Stimulated activated CD4-positive, alpha-beta T cell treated with anti-CD3 and anti-CD28 coated beads, Interleukin-12 subunit alpha, Interleukin-12 subunit beta, amount 100 ng/mL, for 48 hours (primary cell): ENCODE measurements at regions not wholly inside any gene's neighbourhood (a gene's known extent, or its start where the extent isn't known, plus 50 kb on each side); places are given as distances from the start of the nearest gene placed in this dataset.

ENCODE experiments used
- DNase-seq, 3 donors: peaks; one replicate each; pipeline ENCODE4 v3.0.0-alpha.2; 2020; ENCODE audit warnings: low read depth in 2 of 3, low spot score in 1 of 3

DNA sequence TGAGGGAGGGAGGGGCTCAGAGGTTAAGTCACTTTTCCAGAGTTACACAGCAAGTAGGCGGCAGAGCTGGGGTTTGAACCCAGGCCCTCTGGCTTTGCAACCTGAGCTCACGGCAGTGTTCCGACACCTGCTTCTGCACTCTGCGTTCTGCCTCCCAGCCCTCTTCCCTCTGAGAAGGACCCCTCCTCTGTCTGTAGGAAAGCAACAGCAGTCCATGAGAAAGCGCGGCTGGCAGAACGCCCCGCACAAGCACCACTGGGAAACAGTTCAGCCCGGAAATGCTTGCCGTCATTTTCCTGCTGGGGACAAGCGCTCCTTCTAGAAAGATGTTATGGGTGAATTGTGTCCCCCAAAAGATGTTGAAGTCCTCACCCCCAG lies 241.1 kb downstream of the NPHP4 start:
- no peak for DNase-seq

DNA sequence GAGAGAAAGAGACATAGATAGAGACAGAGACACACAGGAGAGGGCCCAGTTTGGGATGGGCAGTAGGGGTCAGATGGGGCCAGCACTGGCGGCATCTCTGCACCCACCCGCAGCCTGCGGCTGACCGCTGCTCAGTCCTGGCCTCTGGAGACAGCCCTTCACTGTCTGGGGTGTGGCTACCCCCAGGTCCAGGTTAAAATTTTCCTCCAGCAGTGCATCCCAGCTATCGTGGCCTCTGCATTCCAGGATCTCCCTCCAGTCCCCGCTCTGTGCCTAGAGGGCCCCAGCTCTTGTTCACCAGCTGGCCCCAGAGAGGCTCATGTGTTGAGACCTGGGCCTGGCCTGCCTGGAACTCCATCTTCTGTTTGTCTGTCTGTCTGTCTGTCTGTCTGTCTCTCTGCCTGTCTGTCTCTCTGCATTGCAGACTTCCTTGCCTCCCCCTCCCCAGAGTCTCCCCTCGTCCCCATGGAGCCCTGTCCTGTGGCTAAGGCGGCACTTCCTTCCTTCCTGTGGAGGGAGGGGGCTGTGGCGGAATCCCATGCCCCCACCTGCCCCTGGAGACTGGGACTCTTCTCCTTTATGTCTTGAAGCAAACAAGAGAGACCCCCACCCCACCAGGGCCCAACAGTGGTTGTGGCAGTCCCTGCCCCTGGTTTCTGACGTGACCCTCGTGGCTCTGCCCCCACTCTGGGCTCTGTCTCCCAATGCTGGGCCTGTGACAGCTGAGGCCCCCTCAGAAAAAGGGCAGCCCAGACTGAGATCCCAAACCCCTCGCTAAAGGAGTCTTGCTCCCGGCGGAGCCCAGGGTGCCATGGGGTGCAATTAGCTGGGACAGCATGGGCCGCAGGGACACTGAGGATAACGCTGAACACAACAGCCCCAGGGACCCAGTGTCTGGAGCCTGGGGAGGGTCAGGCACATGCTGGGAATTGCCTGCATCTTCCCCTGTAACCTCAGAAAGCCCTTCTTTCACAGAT lies 241.8 kb downstream of the NPHP4 start:
- DNase-seq, result no peak

DNA sequence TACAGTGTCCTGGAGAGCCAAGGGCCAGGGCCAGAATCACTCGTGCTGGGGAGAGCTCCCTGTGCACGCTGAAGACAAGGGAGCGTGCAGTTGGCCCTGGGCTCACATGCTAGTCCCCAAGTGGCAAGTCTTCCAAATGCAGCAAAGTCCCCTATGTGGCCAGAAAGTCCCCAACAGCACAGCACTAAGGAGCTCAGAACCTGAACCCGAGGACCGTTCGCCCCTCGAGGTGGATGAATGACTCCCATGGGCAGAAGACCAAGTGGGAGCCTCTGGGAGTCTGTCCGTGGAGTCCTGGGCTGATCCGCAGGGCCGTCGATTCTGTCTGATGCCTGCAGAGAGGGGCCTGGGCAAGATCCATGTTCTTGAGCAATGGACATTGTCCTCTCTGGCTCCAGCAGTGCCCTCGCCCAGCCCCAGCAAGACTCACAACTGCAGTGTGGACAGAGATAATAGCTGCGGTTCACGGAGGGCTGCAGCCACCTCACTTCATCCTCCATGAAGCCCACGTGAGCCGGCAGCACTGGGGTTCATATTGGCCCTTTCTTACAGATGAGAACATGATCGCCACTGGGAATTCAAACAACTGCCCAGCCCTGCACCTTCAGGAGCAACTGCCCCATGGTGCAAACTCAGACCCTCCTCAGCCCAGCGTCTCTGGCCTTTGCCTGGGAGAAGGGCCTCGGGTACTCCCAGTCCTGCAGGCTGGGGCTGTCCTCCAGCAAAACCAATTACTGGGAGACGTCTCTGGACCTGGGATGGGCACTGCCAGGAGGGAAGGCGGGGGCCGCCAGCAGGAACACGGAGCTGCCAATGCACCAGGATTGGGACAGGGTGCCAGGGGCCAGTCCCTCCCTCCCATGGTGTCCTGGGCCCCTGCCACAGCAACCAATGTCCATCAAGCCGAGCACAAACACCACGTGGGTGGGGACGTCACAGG lies 243.7 kb downstream of the NPHP4 start:
- DNase-seq, result no peak

DNA sequence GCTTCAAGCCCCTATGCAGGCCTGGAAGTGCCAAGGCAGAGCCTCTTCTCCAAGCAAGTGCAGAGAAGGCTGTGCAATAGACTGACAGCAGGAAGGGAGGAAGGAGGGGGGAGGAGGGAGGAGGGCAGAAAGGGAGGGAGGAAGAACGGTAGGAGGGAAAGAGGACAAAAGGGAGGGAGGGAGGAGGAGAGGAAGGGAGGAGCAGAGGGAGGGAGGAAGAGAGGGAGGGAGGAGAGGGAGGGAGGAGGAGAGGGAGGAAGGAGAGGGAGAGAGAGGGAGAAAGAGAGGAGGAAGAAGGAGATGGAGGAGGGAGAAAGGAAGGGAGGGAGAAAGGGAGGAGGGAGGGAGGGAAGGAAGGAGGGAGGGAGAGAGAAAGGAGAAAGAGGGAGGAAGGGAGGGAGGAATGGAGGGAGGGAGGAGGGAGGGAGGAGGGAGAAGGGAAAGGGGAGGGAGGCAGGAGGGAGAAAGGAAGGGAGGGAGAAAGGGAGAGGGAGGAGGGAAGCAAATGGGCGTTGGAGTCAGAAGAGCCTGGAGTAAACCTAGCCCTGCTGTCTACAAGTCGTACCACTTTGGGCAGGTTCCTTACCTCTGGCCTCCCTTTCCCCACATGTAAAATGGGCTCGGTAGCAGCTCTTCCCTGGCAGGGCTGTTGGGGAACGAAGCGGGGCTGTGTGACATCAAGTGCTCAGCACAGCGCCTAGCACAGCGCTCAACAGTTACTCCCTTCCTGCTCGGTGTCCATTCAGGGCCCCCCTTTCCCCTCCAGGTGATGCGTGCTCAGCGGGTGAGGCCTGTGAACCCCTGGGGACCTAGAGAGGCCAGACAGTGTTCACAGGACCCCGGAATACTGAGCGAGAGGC lies 244.6 kb downstream of the NPHP4 start:
- no peak for DNase-seq

DNA sequence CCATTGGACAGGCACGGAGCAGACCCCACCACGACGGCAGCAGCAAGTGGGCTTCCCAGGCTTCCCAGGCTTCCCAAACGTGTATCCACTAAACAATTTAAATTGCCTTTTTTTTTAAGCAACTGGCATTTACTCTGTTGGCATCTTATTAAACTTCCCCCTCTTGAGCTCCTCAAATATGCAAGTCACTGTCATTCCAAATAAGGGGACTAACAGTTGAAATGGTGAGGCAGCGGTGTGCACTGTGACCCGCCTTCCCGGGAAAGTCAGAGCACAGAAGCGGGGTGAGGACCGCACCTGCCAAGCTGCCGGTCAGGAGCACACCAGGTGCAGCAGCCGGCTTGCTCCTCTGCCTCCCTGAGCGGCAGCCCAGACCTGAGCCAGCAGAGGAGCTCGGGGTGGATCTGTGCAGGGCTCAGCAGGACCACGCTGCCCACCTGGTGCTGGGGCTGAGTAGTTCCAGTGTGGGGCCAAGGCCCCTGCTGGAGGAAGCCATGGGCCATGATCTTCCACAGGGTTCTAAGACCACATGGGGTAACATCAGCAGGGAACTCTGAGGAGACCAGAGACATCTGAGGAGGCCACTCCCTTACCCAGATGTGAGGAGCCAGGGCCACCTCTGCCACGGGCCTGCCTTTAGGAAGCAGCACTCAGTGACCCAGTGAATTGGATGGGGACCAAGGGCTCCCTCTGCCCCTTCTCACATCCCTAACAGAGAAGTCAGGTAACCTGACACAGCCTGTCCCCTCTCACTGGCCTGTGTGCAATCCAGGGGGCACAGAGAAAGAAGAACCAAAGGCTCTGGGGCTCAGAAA lies 245.4 kb downstream of the NPHP4 start:
- no peak for DNase-seq

DNA sequence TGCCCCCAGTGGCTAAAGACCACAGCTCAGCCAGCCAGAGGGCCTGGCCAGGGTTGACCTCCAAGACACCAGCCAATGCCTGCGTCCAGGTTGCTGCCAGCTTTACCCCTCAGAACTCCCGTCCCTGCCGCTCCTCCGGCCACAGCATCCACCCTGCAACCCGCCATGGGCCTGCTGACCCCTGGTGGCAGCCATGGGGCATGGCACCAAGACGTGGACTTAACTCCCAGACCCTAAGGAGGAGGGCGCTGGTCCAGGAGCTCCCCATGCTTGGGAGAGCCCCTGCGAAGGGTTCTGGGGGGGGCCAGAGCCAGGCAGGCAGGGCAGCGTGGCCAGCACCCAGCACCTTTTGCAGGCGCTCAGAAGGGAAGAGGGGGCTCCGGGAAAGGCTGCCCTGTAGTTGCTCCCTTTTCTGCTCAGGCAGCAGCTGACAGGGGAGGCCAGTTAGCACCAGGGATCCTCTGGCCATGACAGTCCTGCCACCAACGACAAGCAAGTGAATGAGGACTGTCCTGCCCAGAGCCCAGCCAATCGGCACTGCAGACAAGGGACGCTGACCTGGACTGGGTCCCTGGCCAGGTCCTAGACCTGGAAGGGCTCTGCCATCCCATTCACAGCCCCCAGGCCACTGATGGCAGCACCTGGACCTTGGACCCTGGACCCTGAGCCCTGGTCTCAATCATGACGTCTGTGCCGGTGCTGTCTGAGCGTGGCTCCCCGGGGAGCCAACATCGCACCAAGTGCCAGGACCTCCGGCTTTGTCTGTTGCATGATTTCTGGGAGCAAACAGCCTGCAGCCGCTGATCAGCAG lies 246.2 kb downstream of the NPHP4 start:
- DNase-seq, result peak; percentile 30 to 50 (median 36)

DNA sequence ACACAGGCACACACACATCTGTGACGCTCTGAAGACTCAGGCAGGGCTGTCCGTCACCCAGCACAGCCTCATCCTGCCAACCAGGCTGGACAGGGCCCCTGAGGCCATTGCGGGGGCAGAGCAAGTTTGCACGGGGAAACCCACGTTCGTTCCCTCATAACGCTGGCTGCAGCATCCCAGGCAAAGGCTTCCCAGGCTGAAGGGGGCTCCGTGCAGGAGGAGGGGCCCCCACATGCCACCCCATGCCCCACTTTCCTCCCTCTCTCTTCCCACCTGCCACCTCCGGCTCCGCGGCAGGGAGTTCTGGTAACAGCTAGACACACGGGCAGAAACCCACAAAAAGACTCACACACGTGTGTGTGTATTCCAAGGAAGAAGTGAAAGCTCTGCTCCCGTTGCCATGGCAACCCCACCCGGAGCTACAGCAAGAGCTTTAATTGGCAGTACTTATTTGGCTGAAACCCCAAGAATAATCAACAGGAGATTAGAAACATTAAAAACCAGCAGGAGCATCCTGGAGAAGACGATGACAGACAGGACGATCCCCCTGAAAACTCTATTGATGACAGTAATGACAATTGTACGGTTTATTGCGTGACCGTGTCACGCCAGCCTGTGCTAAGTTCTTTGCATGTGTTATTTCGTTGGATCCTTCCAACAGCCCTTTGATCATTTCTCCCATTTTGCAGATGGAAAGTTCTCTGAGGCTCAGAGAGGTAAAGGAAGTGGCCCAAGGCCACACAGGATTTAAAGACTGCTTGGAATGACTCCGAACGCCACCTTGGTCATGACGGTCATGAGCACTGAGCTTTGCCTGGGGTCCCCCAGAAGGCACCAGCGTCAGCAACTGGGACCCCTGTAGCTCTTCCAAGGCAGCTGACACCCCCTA lies 247.1 kb downstream of the NPHP4 start:
- DNase-seq, result no peak

DNA sequence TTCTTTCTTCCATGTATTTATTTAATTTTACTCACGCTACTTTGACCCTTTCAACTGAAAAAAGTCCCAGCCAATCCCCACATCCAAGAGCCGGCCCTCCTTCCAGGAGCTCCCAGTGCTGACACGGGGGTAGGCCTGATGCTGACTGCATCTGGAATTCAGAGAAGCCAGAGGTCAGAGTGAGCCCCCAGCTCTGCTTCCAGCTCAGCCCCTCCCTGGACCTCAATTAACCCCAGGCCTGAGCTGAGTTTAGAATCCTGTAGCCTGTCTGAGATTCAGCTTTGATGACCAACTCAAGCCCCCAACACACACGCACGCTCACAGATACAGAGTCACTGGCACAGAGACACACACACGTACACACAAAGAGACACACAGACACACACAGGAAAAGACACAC lies 247.9 kb downstream of the NPHP4 start:
- no peak for DNase-seq

DNA sequence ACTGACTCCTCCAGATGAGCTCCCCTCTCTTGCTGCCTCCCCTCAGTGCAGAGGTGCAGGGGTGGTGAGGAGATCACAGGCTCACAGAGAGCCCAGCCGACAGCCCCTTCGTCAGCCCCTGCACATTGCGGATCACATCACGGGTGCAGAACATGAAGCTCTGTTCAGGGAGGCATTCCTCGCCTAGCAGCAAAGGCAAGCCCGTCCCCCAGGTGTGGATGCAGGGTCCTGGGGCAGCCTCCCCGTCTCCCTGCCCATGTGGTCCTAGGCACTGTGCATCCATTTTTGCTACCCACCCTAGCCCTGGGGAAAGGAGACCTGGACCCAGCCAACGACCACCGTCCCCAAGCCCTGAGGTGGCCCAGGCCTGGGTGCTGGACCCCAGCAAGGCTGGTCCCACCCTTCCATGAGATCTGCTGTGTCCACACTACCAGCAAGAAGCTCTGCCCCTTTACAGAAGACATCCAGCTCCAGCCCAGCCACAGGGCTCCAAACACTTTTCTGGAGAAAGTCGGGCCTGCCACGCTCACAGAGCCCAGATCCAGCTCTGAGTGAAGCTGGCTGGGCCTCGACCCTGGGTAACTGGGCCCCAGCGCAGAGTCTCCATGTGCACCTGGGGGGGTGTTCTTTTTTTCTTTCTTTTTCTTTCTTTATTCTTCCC lies 248.7 kb downstream of the NPHP4 start:
- no peak for DNase-seq

DNA sequence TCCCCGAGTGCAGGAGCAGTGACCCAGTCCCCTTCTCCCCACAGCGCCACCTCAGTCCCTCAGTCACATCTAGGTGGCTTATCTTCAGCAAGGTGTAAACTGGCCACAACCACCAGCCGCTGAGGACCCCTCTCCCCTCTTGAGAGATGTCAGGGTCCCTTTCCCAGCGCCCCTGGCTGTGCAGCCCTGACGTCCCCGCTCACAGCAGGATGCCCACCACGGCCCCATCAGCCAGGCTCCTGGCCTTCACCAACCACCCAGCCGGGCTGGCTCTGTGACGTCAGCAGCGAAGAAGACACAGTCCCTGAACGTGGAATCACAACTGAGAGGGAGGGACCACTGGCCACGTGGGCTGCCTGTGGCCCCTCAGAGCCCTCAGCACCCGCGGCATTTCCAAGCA lies 249.4 kb downstream of the NPHP4 start:
- no peak for DNase-seq

DNA sequence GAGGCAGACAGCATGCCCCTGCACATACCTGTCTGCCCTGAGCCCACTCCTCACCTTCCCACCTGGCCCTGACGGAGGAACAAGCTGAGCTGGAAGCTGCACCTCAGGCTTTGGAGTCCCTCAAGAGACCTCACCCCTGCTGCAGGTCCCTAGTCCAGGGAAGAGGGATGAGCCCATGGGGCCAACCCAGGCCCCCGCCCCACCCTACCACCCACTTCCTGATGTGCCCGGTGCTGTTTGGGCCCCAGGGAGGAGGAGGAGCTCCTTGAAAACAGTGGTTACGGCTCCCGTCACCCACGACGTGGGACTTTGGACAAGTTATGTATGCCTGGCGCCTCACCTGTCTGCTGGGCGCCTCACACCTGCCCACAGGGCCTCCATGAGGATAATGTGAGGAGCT lies 250.2 kb downstream of the NPHP4 start:
- DNase-seq, result no peak

DNA sequence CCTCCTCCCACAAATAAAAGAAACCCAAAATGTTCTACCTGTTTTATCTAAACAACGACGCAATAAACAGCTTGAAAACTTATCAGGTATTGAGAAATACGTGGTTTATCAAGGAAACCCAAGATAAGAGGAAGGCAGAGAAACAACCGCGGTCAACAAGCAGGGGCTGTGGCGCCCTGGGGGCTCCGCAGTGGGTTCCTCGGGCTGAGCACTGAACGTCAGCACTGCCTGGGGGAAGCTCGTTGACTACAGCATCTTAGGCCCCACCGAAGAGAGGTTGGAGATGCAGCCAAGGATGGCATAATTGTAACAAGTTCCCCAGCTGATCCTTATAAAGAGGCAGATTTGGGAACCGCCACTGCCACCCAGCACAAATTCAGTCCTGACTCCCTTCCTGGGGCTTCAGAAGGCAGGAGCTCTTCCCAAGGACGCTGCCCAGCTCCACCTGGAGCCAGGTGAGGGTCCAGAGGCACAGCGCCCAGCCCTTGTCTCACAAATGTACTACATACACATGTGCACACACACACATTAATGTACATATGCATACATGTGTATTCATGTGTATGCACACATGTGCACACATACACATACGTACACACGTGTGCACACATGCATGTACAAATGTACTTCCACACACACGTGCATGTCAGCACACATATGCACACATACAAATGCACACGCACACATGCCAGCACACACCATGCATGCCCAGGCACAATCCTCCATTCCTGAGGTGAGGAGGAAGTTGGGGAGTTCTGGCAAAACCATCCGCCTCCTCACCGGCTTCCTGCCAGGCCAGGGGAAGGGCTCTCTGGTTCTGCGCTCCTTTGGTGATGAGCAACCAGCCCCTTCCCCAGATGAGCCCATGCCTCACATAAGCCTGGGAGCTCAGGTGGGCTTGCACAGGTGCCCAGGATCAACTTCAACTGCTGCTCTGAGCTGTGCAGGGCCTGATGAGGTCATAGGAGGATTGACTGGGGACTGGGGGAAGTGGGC lies 251.1 kb downstream of the NPHP4 start:
- no peak for DNase-seq

DNA sequence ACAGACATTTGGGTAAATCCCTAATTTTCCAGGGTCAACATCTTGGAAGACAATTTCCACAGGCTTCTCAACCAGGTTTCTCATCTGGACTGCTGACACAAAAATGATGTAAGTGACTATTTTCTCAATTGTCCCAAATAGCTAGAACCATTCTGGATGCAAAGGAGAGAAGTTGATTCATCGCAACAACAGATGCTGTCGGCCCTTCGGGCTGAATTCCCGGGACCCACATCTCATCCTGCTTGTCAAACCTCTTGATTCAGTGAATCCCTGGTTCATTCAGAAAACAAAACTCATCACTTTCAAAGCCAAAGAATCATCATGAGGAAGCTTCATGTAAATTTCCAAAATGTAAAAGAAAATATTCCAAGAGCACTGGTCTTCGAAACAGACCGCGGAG lies 251.8 kb downstream of the NPHP4 start:
- no peak for DNase-seq

DNA sequence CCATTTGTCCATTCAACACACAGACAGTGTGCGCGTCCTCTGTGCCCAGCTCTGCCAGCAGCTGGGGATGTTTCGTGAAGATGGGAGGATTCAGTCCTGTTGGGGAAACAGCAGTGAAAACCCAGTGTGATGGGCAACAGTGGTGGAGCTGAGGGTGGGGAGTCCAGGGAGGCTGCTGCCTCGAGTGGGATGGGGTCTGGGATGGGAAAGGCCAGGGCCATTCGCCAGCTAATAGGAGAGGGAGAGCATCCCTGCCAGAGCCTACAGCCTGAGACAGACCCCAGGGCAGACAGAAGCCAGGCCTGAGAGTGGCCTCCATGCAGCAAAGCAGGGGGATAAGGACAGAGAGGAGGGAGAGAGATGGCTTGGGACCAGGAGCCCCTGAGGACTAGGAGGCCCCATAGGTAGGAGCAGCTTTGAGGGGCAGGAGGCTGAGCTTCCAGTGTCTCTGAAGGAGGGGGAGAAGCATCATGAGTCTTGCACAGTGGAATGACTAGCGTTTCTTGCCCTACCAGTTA lies 252.6 kb downstream of the NPHP4 start:
- DNase-seq, result no peak

DNA sequence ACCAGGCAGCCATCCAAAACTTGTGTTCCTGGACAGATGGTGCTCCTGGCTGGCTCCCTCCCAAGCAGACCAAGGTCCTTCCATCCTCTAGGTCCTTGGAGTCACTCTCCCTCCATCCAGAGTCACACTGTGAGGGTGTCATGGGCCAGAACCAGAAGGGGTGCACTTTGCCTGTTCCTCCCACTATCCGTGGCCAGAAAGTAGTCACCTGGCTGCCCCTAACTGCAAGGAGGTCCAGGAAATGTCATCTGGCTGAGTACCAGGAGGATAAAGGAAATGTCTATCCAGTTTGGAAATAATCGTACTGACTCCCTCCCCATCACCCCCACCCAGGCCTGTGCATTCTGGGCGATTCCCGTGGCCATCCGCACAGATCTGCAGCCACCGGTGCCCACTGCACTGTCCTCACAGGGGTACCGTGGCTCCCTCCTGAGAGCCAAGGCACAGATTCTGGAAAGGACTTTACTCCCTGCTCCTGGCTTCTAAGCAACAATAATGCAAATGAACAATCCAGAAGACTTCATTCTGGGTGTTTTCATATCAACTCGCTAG lies 253.2 kb downstream of the NPHP4 start:
- DNase-seq, result no peak

DNA sequence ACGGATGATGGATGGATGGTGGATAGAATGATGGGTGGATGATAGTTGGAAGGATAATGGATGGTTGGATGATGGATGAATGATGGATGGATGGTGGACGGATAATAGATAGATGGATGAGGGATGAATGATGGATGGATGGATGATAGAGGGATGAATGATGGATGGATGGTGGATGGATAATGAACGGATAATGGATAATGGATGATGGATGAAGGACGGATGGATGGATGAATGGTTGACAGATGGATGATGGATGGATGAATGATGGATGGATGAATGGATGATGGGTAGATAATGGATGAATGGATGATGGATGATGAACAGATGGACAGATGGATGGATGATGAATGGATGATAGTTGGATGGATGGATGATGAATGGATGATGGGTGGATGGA lies 255.1 kb downstream of the NPHP4 start:
- no peak for DNase-seq
